ENCODE measurements at regions not wholly inside any gene's neighbourhood (a gene's known extent, or its start where the extent isn't known, plus 50 kb on each side); places are given as distances from the start of the nearest gene placed in this dataset.

DNA sequence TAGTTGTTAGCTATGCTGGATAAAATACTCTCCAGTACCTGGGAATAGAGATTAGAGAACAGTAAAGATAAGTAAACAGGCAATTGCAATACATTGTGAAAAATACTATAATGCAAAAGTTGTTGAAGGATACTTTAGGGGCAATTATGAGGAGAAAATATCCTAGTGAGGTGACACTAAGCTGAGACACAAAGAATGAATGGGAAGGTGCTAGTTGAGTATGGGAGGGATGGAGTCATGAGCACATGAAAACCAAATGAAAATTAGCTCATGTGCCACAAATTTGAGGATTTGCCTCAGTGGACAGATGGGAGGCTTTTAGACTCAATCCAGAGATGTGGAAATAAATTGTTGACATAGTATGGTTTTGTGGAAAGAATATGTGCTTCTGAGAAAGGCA lies 370.5 kb upstream of the MMS22L start:
- TF ChIP-seq, protein P1, sequence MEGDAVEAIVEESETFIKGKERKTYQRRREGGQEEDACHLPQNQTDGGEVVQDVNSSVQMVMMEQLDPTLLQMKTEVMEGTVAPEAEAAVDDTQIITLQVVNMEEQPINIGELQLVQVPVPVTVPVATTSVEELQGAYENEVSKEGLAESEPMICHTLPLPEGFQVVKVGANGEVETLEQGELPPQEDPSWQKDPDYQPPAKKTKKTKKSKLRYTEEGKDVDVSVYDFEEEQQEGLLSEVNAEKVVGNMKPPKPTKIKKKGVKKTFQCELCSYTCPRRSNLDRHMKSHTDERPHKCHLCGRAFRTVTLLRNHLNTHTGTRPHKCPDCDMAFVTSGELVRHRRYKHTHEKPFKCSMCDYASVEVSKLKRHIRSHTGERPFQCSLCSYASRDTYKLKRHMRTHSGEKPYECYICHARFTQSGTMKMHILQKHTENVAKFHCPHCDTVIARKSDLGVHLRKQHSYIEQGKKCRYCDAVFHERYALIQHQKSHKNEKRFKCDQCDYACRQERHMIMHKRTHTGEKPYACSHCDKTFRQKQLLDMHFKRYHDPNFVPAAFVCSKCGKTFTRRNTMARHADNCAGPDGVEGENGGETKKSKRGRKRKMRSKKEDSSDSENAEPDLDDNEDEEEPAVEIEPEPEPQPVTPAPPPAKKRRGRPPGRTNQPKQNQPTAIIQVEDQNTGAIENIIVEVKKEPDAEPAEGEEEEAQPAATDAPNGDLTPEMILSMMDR (IDR thresholded peaks at IDR 0.05): no peak
- no peak for TF ChIP-seq EZH2 (IDR thresholded peaks at IDR 0.05; ENCODE audit: borderline replicate concordance, insufficient read depth, low read depth, low read length, poor library complexity, severe bottlenecking)
- Histone ChIP-seq H3K4me2 (replicated peaks; ENCODE audit: low read depth, low read length, poor library complexity, severe bottlenecking) (no peak overlapping the region), H3K36me3 (replicated peaks in 1 of 2; ENCODE audit: control extremely low read depth in 1 of 2, control insufficient read depth in 1 of 2, extremely low read depth in 1 of 2, insufficient read depth in 2 of 2, low read length in 1 of 2) (no peaks in the 10 kb centered on the region), H3K79me2 (ENCODE audit: control insufficient read depth, insufficient read depth, low read length) (no peaks in the 10 kb centered on the region), H4K20me1 (ENCODE audit: control insufficient read depth, insufficient read depth, low read length, poor library complexity, severe bottlenecking) (no peaks in the 10 kb centered on the region), H3K27me3 (replicated peaks in 1 of 4; ENCODE audit: control extremely low read depth in 1 of 4, control insufficient read depth in 3 of 4, insufficient read depth in 4 of 4, low read length in 3 of 4) (no peaks in the 10 kb centered on the region), H2AFZ (ENCODE audit: insufficient read depth, low read depth, low read length, poor library complexity, severe bottlenecking) (no peak overlapping the region), H3K4me1 (ENCODE audit: control insufficient read depth in 2 of 2, insufficient read depth in 2 of 2, low read length in 2 of 2) (no peaks in the 10 kb centered on the region), H3K27ac (ENCODE audit: low read length in 2 of 2) (no peak overlapping the region), H3K4me3 (ENCODE audit: control extremely low read depth in 1 of 5, extremely low read depth in 1 of 5, insufficient read depth in 1 of 5, low read depth in 2 of 5, low read length in 4 of 5) (no peak overlapping the region), H3K9ac (ENCODE audit: low read length) (no peak overlapping the region), H3K9me3 (ENCODE audit: control extremely low read depth in 1 of 3, control insufficient read depth in 2 of 3, insufficient read depth in 1 of 3, low read length in 2 of 3) (no peaks in the 10 kb centered on the region)
- no peak overlapping the region for H3K27ac Mint-ChIP-seq
- intact Hi-C loops (cut with micrococcal nuclease): no loop called here
- no peak for DNase-seq
- no peaks in the 10 kb centered on the region for H3K9me3 Mint-ChIP-seq (ENCODE audit: insufficient read depth)
- H3K4me3 Mint-ChIP-seq: no peak overlapping the region
- CTCF ChIA-PET: no interaction called here
- no peaks in the 10 kb centered on the region for H3K27me3 Mint-ChIP-seq
- ATAC-seq (ENCODE audit: low read depth): no peak
- H3K4me1 Mint-ChIP-seq: no peaks in the 10 kb centered on the region
- POLR2A ChIA-PET: no interaction called here

DNA sequence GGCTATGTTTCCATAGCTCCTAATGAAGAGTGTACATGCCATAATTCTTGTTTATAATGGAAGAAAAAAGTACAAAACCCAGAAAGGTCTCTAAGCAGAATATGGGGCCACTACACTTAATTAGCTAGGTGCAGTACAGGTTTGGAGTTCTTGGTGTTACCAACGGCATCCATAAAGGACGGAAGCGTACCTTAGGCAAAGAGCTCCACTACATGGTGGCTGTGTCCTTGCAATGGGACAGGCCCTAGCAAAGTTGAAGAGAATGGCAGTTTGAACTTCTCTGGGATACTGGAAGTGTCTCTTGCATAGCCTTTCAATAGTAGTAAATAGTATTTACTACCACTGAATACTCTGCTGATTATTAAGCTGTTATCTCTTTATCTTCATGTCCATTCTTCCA lies 371.7 kb upstream of the MMS22L start:
- H3K4me3 Mint-ChIP-seq: no peak overlapping the region
- no peaks in the 10 kb centered on the region for H3K36me3 ChIP-seq (replicated peaks in 1 of 2; ENCODE audit: control extremely low read depth in 1 of 2, control insufficient read depth in 1 of 2, extremely low read depth in 1 of 2, insufficient read depth in 2 of 2, low read length in 1 of 2)
- no peaks in the 10 kb centered on the region for H3K9me3 ChIP-seq (ENCODE audit: control extremely low read depth in 1 of 3, control insufficient read depth in 2 of 3, insufficient read depth in 1 of 3, low read length in 2 of 3)
- no peaks in the 10 kb centered on the region for H3K4me1 Mint-ChIP-seq
- no peak overlapping the region for H2AFZ ChIP-seq (ENCODE audit: insufficient read depth, low read depth, low read length, poor library complexity, severe bottlenecking)
- no peaks in the 10 kb centered on the region for H3K27me3 ChIP-seq (replicated peaks in 1 of 4; ENCODE audit: control extremely low read depth in 1 of 4, control insufficient read depth in 3 of 4, insufficient read depth in 4 of 4, low read length in 3 of 4)
- ATAC-seq (ENCODE audit: low read depth) (no peak), DNase-seq (no peak)
- TF ChIP-seq, protein P1 (IDR thresholded peaks at IDR 0.05): no peak
- no peak for TF ChIP-seq EZH2 (IDR thresholded peaks at IDR 0.05; ENCODE audit: borderline replicate concordance, insufficient read depth, low read depth, low read length, poor library complexity, severe bottlenecking)
- intact Hi-C loops (cut with micrococcal nuclease): no loop called here
- no peak overlapping the region for H3K27ac ChIP-seq (ENCODE audit: low read length in 2 of 2)
- H3K4me1 ChIP-seq (ENCODE audit: control insufficient read depth in 2 of 2, insufficient read depth in 2 of 2, low read length in 2 of 2): no peaks in the 10 kb centered on the region
- ChIA-PET POLR2A (no interaction called here), CTCF (no interaction called here)
- H3K9ac ChIP-seq (ENCODE audit: low read length): no peak overlapping the region
- no peaks in the 10 kb centered on the region for H3K9me3 Mint-ChIP-seq (ENCODE audit: insufficient read depth)
- H3K4me2 ChIP-seq (replicated peaks; ENCODE audit: low read depth, low read length, poor library complexity, severe bottlenecking): no peak overlapping the region
- H3K79me2 ChIP-seq (ENCODE audit: control insufficient read depth, insufficient read depth, low read length): no peaks in the 10 kb centered on the region
- no peak overlapping the region for H3K27ac Mint-ChIP-seq
- WGBS (ENCODE audit: insufficient coverage): 93% methylated on average over 3 of the region's 3 CpGs
- H3K27me3 Mint-ChIP-seq: no peaks in the 10 kb centered on the region
- no peak overlapping the region for H3K4me3 ChIP-seq (ENCODE audit: control extremely low read depth in 1 of 5, extremely low read depth in 1 of 5, insufficient read depth in 1 of 5, low read depth in 2 of 5, low read length in 4 of 5)
- no peaks in the 10 kb centered on the region for H4K20me1 ChIP-seq (ENCODE audit: control insufficient read depth, insufficient read depth, low read length, poor library complexity, severe bottlenecking)

Measured in B cell (primary cell).